Upper lobe of left lung (tissue), 4 donors: ENCODE measurements at regions not wholly inside any gene's neighbourhood (a gene's known extent, or its start where the extent isn't known, plus 50 kb on each side); places are given as distances from the start of the nearest gene placed in this dataset.

ENCODE experiments used
- POLR2A ChIP-seq, 4 donors: fragments of 450-650 bp; IDR thresholded peaks; one replicate each; pipeline ENCODE4 v1.5.1; 2016 to 2017; ENCODE audit warnings: antibody characterized with exemption in 4 of 4, mild to moderate bottlenecking in 2 of 4
- POLR2AphosphoS5 ChIP-seq, 2 donors: sonication (generic); formaldehyde crosslinking; IDR thresholded peaks; one replicate each; pipeline ENCODE4 v1.5.1; 2017; ENCODE audit warnings: antibody characterized with exemption in 2 of 2
- TF ChIP-seq, protein P1 (sequence below), 6 experiments: fragments of 450-650 bp in 4 of 6; fragments of 200-600 bp in 2 of 6; sonication (generic) in 2 of 6; IDR thresholded peaks; one replicate each; pipeline ENCODE4 v1.5.1; 2016 to 2019; ENCODE audit warnings: antibody characterized with exemption in 6 of 6

DNA sequence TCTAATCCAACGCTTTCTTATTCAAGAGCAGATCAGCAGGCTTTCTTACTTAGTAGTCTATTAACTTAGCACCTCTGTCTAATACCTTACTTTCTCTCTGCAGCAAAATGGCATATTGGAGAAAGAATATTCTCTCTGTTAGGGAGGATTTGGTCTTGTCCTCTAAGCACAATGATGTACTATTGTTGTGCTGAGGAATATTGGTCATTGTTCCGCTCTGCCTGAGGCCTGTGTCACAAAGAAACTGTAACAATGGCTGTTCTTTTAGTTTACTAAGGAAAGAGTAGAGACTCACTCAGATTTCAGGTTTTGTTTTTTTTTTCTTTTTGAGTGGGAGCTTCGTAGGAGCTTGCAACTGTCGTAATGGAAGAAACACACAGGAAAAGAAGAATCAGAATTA, 1358.8 kb downstream of the LRFN5 start:
- TF ChIP-seq POLR2AphosphoS5 (IDR thresholded peaks at IDR 0.05), result no peak
- TF ChIP-seq, protein P1, sequence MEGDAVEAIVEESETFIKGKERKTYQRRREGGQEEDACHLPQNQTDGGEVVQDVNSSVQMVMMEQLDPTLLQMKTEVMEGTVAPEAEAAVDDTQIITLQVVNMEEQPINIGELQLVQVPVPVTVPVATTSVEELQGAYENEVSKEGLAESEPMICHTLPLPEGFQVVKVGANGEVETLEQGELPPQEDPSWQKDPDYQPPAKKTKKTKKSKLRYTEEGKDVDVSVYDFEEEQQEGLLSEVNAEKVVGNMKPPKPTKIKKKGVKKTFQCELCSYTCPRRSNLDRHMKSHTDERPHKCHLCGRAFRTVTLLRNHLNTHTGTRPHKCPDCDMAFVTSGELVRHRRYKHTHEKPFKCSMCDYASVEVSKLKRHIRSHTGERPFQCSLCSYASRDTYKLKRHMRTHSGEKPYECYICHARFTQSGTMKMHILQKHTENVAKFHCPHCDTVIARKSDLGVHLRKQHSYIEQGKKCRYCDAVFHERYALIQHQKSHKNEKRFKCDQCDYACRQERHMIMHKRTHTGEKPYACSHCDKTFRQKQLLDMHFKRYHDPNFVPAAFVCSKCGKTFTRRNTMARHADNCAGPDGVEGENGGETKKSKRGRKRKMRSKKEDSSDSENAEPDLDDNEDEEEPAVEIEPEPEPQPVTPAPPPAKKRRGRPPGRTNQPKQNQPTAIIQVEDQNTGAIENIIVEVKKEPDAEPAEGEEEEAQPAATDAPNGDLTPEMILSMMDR (IDR thresholded peaks at IDR 0.05), result no peak
- TF ChIP-seq POLR2A (IDR thresholded peaks at IDR 0.05), result no peak
